ENCODE measurements at regions not wholly inside any gene's neighbourhood (a gene's known extent, or its start where the extent isn't known, plus 50 kb on each side); places are given as distances from the start of the nearest gene placed in this dataset.

DNA sequence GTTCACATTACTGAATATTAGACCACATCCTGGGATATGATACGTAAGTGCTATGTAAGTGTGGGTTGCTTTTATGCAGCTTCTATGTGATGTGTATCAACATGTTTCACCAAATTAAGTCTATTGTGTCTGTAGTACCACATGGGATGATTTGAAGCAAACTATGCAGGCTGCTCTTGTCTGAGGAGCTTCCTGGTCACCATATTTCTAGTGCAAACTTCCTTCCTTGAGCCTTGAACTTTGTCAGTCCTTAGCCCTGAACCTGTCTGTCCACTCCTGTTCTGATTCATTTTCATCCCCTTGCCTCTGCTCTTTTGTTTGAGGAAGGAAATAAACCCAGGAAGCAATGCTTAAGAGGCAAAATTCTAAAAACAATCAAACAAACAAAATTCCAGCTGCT, 117.5 kb upstream of the VANGL1 start:
- TF ChIP-seq ZNF790 (CRISPR knock-in tag; IDR thresholded peaks at IDR 0.05; ENCODE audit: borderline replicate concordance) (no peak), MBD4 (IDR thresholded peaks at IDR 0.05; ENCODE audit: borderline replicate concordance, low read length) (no peak), RXRA (CRISPR knock-in tag; IDR thresholded peaks at IDR 0.05) (no peak), ZNF329 (CRISPR knock-in tag; IDR thresholded peaks at IDR 0.05; ENCODE audit: low read depth) (no peak), ZBTB20 (CRISPR knock-in tag; IDR thresholded peaks at IDR 0.05; ENCODE audit: borderline replicate concordance, low read depth) (no peak), POLR2A (IDR thresholded peaks at IDR 0.05; ENCODE audit: insufficient read depth in 1 of 2, low read depth in 2 of 2, low read length in 2 of 2) (no peak), BHLHE40 (IDR thresholded peaks at IDR 0.05; ENCODE audit: low read length) (no peak), MYNN (CRISPR knock-in tag; IDR thresholded peaks at IDR 0.05; ENCODE audit: low read depth) (no peak)
- TF ChIP-seq, protein P1, sequence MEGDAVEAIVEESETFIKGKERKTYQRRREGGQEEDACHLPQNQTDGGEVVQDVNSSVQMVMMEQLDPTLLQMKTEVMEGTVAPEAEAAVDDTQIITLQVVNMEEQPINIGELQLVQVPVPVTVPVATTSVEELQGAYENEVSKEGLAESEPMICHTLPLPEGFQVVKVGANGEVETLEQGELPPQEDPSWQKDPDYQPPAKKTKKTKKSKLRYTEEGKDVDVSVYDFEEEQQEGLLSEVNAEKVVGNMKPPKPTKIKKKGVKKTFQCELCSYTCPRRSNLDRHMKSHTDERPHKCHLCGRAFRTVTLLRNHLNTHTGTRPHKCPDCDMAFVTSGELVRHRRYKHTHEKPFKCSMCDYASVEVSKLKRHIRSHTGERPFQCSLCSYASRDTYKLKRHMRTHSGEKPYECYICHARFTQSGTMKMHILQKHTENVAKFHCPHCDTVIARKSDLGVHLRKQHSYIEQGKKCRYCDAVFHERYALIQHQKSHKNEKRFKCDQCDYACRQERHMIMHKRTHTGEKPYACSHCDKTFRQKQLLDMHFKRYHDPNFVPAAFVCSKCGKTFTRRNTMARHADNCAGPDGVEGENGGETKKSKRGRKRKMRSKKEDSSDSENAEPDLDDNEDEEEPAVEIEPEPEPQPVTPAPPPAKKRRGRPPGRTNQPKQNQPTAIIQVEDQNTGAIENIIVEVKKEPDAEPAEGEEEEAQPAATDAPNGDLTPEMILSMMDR (CRISPR knock-in tag; IDR thresholded peaks at IDR 0.05), result no peak
- TF ChIP-seq, protein P2, sequence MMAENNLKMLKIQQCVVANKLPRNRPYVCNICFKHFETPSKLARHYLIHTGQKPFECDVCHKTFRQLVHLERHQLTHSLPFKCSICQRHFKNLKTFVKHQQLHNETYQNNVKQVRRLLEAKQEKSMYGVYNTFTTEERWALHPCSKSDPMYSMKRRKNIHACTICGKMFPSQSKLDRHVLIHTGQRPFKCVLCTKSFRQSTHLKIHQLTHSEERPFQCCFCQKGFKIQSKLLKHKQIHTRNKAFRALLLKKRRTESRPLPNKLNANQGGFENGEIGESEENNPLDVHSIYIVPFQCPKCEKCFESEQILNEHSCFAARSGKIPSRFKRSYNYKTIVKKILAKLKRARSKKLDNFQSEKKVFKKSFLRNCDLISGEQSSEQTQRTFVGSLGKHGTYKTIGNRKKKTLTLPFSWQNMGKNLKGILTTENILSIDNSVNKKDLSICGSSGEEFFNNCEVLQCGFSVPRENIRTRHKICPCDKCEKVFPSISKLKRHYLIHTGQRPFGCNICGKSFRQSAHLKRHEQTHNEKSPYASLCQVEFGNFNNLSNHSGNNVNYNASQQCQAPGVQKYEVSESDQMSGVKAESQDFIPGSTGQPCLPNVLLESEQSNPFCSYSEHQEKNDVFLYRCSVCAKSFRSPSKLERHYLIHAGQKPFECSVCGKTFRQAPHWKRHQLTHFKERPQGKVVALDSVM (CRISPR knock-in tag; IDR thresholded peaks at IDR 0.05), result no peak
- TF ChIP-seq, protein P3, sequence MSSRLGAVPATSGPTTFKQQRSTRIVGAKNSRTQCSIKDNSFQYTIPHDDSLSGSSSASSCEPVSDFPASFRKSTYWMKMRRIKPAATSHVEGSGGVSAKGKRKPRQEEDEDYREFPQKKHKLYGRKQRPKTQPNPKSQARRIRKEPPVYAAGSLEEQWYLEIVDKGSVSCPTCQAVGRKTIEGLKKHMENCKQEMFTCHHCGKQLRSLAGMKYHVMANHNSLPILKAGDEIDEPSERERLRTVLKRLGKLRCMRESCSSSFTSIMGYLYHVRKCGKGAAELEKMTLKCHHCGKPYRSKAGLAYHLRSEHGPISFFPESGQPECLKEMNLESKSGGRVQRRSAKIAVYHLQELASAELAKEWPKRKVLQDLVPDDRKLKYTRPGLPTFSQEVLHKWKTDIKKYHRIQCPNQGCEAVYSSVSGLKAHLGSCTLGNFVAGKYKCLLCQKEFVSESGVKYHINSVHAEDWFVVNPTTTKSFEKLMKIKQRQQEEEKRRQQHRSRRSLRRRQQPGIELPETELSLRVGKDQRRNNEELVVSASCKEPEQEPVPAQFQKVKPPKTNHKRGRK (CRISPR knock-in tag; IDR thresholded peaks at IDR 0.05), result no peak

Measured in HepG2 (cell line).